GM18502 (cell line): ENCODE measurements at regions not wholly inside any gene's neighbourhood (a gene's known extent, or its start where the extent isn't known, plus 50 kb on each side); places are given as distances from the start of the nearest gene placed in this dataset.

Experiments
- ATAC-seq: cut with Tn5 transposase; IDR thresholded peaks from one replicate; pipeline ENCODE4 v1.9.1; 2021; ENCODE audit warnings: mild to moderate bottlenecking; ENCODE audit not compliant: unreplicated experiment, poor library complexity

- no peak for ATAC-seq
Measured at GRCh38 chr6:43913375-43914271, 143.6 kb downstream of the VEGFA start.

- ATAC-seq, result no peak
Measured at GRCh38 chr6:43912598-43913371, 142.8 kb downstream of the VEGFA start.

- ATAC-seq, result no peak
Measured at GRCh38 chr6:43912116-43912577, 142.1 kb downstream of the VEGFA start.

- ATAC-seq, result no peak
Measured at GRCh38 chr6:43911354-43912115, 141.5 kb downstream of the VEGFA start.

GRCh38 chr6:43910638-43911353 lies 140.8 kb downstream of the VEGFA start:
- ATAC-seq, result no peak

GRCh38 chr6:43910149-43910637 lies 140.2 kb downstream of the VEGFA start:
- no peak for ATAC-seq

- ATAC-seq, result no peak
Measured at GRCh38 chr6:43909474-43910148, 139.6 kb downstream of the VEGFA start.

- no peak for ATAC-seq
Measured at GRCh38 chr6:43907789-43908472, 137.9 kb downstream of the VEGFA start.

GRCh38 chr6:43907312-43907711 lies 137.3 kb downstream of the VEGFA start:
- ATAC-seq, result no peak

- no peak for ATAC-seq
Measured at GRCh38 chr6:43904311-43905123, 134.5 kb downstream of the VEGFA start.

GRCh38 chr6:43903739-43904290 lies 133.8 kb downstream of the VEGFA start:
- no peak for ATAC-seq

- ATAC-seq, result no peak
Measured at GRCh38 chr6:43901733-43902230, 131.8 kb downstream of the VEGFA start.

- no peak for ATAC-seq
Measured at GRCh38 chr6:43900916-43901732, 131.1 kb downstream of the VEGFA start.

GRCh38 chr6:43900560-43900915 lies 130.5 kb downstream of the VEGFA start:
- ATAC-seq, result no peak

GRCh38 chr6:43899830-43900229 lies 129.8 kb downstream of the VEGFA start:
- ATAC-seq, result no peak

GRCh38 chr6:43898358-43899131 lies 128.5 kb downstream of the VEGFA start:
- no peak for ATAC-seq
